ENCODE measurements at regions not wholly inside any gene's neighbourhood (a gene's known extent, or its start where the extent isn't known, plus 50 kb on each side); places are given as distances from the start of the nearest gene placed in this dataset.

DNA sequence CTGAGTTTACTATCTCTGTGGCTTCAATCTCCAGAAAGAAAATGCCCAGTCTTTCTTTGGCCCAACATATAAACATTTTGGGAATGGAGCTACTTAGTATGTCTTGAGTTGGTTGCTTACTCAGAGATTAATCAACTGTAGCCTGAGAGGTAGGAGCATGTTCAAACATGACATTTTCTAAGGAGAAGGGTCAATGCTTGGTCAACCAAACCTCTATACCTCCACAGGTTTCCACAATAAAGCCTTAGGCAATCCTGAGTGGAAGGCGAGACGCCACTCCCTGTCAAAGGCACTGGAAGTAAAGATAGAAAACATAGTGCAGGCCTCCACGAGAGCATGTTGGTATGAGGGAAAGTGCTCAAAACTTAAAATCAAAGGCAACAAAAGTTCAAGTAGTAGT lies 411.4 kb downstream of the KCTD16 start:
- no peak for DNase-seq

- DNase-seq, result no peak
Measured at GRCh38 chr5:144581044-144581443, 410.4 kb downstream of the KCTD16 start.

DNA sequence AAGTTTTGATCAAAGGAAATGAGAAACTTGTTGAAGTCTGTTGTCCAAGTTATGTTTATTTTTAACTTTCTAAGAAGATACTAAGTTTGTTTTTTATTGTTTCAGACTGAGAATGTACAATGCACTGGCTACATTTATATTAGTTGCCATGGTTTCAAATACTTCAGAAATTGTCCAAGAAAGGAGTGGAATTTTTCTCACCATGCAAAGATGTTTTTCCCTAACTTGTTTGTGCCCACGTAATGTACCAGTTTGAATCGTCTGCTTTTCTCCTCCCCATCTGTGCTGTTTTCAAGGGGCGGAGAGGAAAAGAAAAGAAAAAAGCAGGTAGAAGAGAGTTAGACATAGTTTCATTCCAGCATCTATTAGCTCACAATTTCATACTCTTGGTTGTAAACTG lies 407.0 kb downstream of the KCTD16 start:
- DNase-seq, result no peak

- DNase-seq, result no peak
Measured at GRCh38 chr5:144575736-144576135, 405.1 kb downstream of the KCTD16 start.

GRCh38 chr5:144567421-144567780 lies 396.7 kb downstream of the KCTD16 start:
- no peak for DNase-seq

GRCh38 chr5:144566747-144567420 lies 396.2 kb downstream of the KCTD16 start:
- DNase-seq, result no peak

DNA sequence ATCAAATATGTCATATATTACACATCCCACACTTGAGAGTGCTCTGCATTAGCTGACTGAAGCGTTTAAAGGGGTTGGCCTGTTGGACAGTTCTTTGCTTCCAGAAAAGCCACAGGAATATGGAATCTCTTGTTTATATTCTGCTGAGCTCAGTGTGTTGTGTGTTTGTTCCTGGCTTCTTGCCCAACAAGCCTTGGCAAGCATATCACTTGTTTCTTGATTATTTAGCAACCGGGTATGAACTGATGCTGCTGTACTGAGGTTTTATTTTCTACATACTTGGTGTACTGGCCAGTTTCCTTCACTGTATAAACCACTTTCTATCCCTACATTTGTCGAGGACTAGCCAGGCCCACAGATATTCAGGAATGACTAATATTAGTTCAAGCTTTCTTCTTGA lies 378.9 kb downstream of the KCTD16 start:
- peak in 2 of 3 experiments; percentile 1 to 14 for DNase-seq

GRCh38 chr5:144548936-144549335 lies 378.3 kb downstream of the KCTD16 start:
- DNase-seq, result no peak

- no peak for DNase-seq
Measured at GRCh38 chr5:144547098-144547499, 376.4 kb downstream of the KCTD16 start.

GRCh38 chr5:144538845-144539244 lies 368.2 kb downstream of the KCTD16 start:
- DNase-seq, result no peak
